Endothelial cell of umbilical vein (primary cell): ENCODE measurements at regions not wholly inside any gene's neighbourhood (a gene's known extent, or its start where the extent isn't known, plus 50 kb on each side); places are given as distances from the start of the nearest gene placed in this dataset.

ENCODE experiments used
- BruUV-seq: library from RNA; stranded (reverse); fragments of 400-500 nt; replicated peaks from 2 replicates; lab custom pipeline; 2021; lab: Mats Ljungman, UMichigan
- CTCF ChIA-PET: fragments of 300-600, 350-600 bp; sonication (Branson Sonifier 250); formaldehyde crosslinking; loops from one replicate; lab custom pipeline; 2021; ENCODE audit warnings: antibody characterized with exemption, inconsistent platforms; lab: Charles Lee
- POLR2A ChIA-PET: fragments of 300-600, 350-600 bp; sonication (Branson Sonifier 250); formaldehyde crosslinking; loops from one replicate; lab custom pipeline; 2021; ENCODE audit warnings: antibody characterized with exemption, inconsistent platforms; lab: Charles Lee
- DNase-seq: peaks from one replicate; pipeline ENCODE4 v3.0.0-alpha.2; 2011; ENCODE audit warnings: low read depth, low spot score
- FAIRE-seq: peaks from 2 replicates; lab custom pipeline; 2011; peaks lifted over from hg19 to GRCh38; lab: Jason Lieb, UNC
- H2AFZ ChIP-seq: 2 replicates; pipeline ENCODE4 v1.6.0; 2012; ENCODE audit warnings: low read depth, low read length, control low read depth, inconsistent platforms
- H3K27ac ChIP-seq: 2 replicates; pipeline ENCODE4 v1.5.1; 2011; ENCODE audit warnings: low read depth, mild to moderate bottlenecking, control low read depth, low read length, moderate library complexity; ENCODE audit not compliant: insufficient read depth
- H3K27me3 ChIP-seq, 2 experiments: 2 replicates each; pipeline versions ENCODE4 v1.6.0 to v1.6.1; 2011; ENCODE audit warnings: low read length in 2 of 2, mixed read lengths in 1 of 2; ENCODE audit not compliant: control insufficient read depth in 2 of 2, insufficient read depth in 2 of 2
- H3K36me3 ChIP-seq, 2 experiments: 2 replicates in 1 of 2; 3 replicates in 1 of 2; pipeline ENCODE4 v1.5.1; 2011; ENCODE audit warnings: low read length in 2 of 2, mild to moderate bottlenecking in 1 of 2, moderate library complexity in 1 of 2; ENCODE audit not compliant: control insufficient read depth in 2 of 2, insufficient read depth in 2 of 2; ENCODE audit errors: extremely low read depth in 1 of 2
- H3K4me1 ChIP-seq: 3 replicates; pipeline ENCODE4 v1.5.1; 2011; ENCODE audit warnings: mild to moderate bottlenecking, low read length; ENCODE audit not compliant: control insufficient read depth, insufficient read depth; ENCODE audit errors: extremely low read depth
- H3K4me2 ChIP-seq: 2 replicates; pipeline ENCODE4 v1.6.1; 2011; ENCODE audit warnings: low read length, control low read depth, mixed read lengths; ENCODE audit not compliant: insufficient read depth
- H3K4me3 ChIP-seq, 3 experiments: fragments of 200-600 bp in 1 of 3; sonication (generic), shearing (Covaris generic) in 1 of 3; replicated peaks in 1 of 3; 2 replicates each; pipeline ENCODE4 v1.5.1; 2011 to 2016; ENCODE audit warnings: control low read depth in 3 of 3, low read length in 3 of 3, mild to moderate bottlenecking in 2 of 3, inconsistent platforms in 1 of 3, low read depth in 1 of 3, moderate library complexity in 1 of 3; ENCODE audit not compliant: insufficient read depth in 1 of 3
- H3K79me2 ChIP-seq: 2 replicates; pipeline ENCODE4 v1.6.0; 2012; ENCODE audit warnings: low read length, inconsistent platforms; ENCODE audit not compliant: control insufficient read depth, insufficient read depth
- H3K9ac ChIP-seq: replicated peaks from 2 replicates; pipeline ENCODE3; 2011; ENCODE audit warnings: low read length, control low read depth; ENCODE audit not compliant: insufficient read depth; ENCODE audit errors: extremely low read depth
- H3K9me1 ChIP-seq: replicated peaks from 3 replicates; pipeline ENCODE4 v1.6.0; 2011; ENCODE audit warnings: mild to moderate bottlenecking, low read length; ENCODE audit not compliant: control insufficient read depth, insufficient read depth; ENCODE audit errors: extremely low read depth
- H3K9me3 ChIP-seq: replicated peaks from 2 replicates; pipeline ENCODE4 v1.5.1; 2012; ENCODE audit warnings: low read length, inconsistent platforms; ENCODE audit not compliant: control insufficient read depth, insufficient read depth
- H4K20me1 ChIP-seq: replicated peaks from 2 replicates; pipeline ENCODE3; 2011; ENCODE audit warnings: mild to moderate bottlenecking, low read length; ENCODE audit not compliant: control insufficient read depth, insufficient read depth; ENCODE audit errors: extremely low read depth
- CTCF ChIP-seq, 2 donors: IDR thresholded peaks; 1 replicate in 1 of 2; 2 replicates in 1 of 2; pipeline ENCODE4 v1.5.1; 2011; ENCODE audit warnings: low read length in 2 of 2, mild to moderate bottlenecking in 2 of 2, moderate library complexity in 2 of 2, control low read depth in 1 of 2, inconsistent platforms in 1 of 2, low read depth in 1 of 2; ENCODE audit not compliant: insufficient read depth in 1 of 2; ENCODE audit errors: extremely low read depth in 1 of 2
- EZH2 ChIP-seq: IDR thresholded peaks from 2 replicates; pipeline ENCODE4 v1.6.1; 2012; ENCODE audit warnings: borderline replicate concordance, low read depth, mild to moderate bottlenecking, moderate library complexity, low read length, inconsistent platforms; ENCODE audit not compliant: severe bottlenecking
- FOS ChIP-seq: IDR thresholded peaks from 2 replicates; pipeline ENCODE4 v1.6.1; 2011; ENCODE audit warnings: mild to moderate bottlenecking, low read length, moderate library complexity, borderline replicate concordance; ENCODE audit not compliant: insufficient read depth
- GATA2 ChIP-seq: IDR thresholded peaks from 2 replicates; pipeline ENCODE4 v1.7.0; 2011; ENCODE audit warnings: low read depth, mild to moderate bottlenecking, moderate library complexity, mixed read lengths, low read length; ENCODE audit not compliant: insufficient read length, insufficient read depth
- JUN ChIP-seq: IDR thresholded peaks from 2 replicates; pipeline ENCODE4 v1.6.1; 2011; ENCODE audit warnings: borderline replicate concordance, low read depth; ENCODE audit not compliant: insufficient read length, insufficient read depth
- MAX ChIP-seq: IDR thresholded peaks from 2 replicates; pipeline ENCODE4 v1.6.1; 2011; ENCODE audit not compliant: insufficient read depth, insufficient read length
- MYC ChIP-seq: IDR thresholded peaks from one replicate; pipeline ENCODE4 v1.6.1; 2011; ENCODE audit warnings: mild to moderate bottlenecking, low read depth, low read length
- POLR2A ChIP-seq: IDR thresholded peaks from 2 replicates; pipeline ENCODE4 v1.6.1; 2012; ENCODE audit warnings: low read depth, mild to moderate bottlenecking, control low read depth, low read length
- POLR2AphosphoS5 ChIP-seq: IDR thresholded peaks from 2 replicates; pipeline ENCODE4 v1.6.1; 2012; ENCODE audit warnings: low read depth, mild to moderate bottlenecking, control low read depth, low read length, moderate library complexity; ENCODE audit not compliant: insufficient read depth
- dilution Hi-C: fragments of 300-500 bp; cut with MboI; formaldehyde crosslinking; loops from one replicate; pipeline ENCODE4 v1.15.0; 2019; ENCODE audit warnings: low sequenced_read_pairs; ENCODE audit not compliant: extremely low pct_ligation_motif_present
- intact Hi-C: fragments of 100-400 bp; cut with micrococcal nuclease; formaldehyde crosslinking; loops from one replicate; pipeline ENCODE4 v1.10.0; 2022

DNA sequence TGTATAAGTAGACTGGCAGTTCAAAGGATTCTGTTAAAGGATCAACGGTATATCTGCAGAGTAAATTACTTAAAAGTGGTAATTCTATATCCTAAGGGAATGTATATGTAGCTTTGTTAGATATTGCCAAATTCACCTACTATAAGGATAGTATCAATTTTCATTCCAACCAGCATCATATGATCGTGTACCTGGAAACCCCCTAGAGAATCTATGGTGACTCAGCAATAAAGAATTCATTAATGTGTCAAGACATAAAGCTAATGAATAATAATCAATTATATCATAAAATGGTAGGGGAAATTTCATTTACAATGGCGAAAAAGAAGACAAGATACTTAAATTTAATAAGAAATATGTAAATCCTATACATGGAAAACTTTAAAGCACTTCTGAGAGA is 234.1 kb upstream of the ACTBL2 start:
- CTCF ChIA-PET, result interaction anchor here (1.6 to 2.0 kb wide), 2 partner anchors 9 to 67 kb away, joined by 6 to 7 read pairs; no protein-coding TSS in a partner anchor
- TF ChIP-seq POLR2A (no peak), POLR2AphosphoS5 (no peak), CTCF (IDR thresholded peaks at IDR 0.05; ENCODE audit: extremely low read depth in 1 of 2, insufficient read depth in 1 of 2, low read depth in 1 of 2, low read length in 2 of 2) (no peak), MYC (no peak), GATA2 (no peak), MAX (no peak), FOS (no peak), JUN (no peak), EZH2 (no peak)
- no peaks in the 10 kb centered on the region for H3K79me2 ChIP-seq
- POLR2A ChIA-PET, result no interaction called here
- no peak overlapping the region for H3K4me3 ChIP-seq
- no peaks in the 10 kb centered on the region for H3K9me3 ChIP-seq
- DNase-seq (no peak), FAIRE-seq (no peak)
- intact Hi-C loops, result no loop called here
- no peak overlapping the region for H3K4me2 ChIP-seq
- H3K9me1 ChIP-seq, result no peaks in the 10 kb centered on the region
- no peaks in the 10 kb centered on the region for H3K4me1 ChIP-seq
- dilution Hi-C loops, result no loop called here
- no peak overlapping the region for H2AFZ ChIP-seq
- no peaks in the 10 kb centered on the region for H4K20me1 ChIP-seq
- no peaks in the 10 kb centered on the region for H3K27me3 ChIP-seq
- BruUV-seq, result no TSS peak
- H3K27ac ChIP-seq, result no peak overlapping the region
- no peaks in the 10 kb centered on the region for H3K36me3 ChIP-seq
- no peak overlapping the region for H3K9ac ChIP-seq
